ENCODE measurements at regions not wholly inside any gene's neighbourhood (a gene's known extent, or its start where the extent isn't known, plus 50 kb on each side); places are given as distances from the start of the nearest gene placed in this dataset.
"Not testable (repeated sequence)": the region's sequence is repeated elsewhere in the genome, so short reads cannot be mapped to it uniquely, and the experiment has no call there.

GRCh38 chr4:44978020-44978419 lies 251.7 kb upstream of the GNPDA2 start:
- DNase-seq (ENCODE audit: low spot score): no peak

DNA sequence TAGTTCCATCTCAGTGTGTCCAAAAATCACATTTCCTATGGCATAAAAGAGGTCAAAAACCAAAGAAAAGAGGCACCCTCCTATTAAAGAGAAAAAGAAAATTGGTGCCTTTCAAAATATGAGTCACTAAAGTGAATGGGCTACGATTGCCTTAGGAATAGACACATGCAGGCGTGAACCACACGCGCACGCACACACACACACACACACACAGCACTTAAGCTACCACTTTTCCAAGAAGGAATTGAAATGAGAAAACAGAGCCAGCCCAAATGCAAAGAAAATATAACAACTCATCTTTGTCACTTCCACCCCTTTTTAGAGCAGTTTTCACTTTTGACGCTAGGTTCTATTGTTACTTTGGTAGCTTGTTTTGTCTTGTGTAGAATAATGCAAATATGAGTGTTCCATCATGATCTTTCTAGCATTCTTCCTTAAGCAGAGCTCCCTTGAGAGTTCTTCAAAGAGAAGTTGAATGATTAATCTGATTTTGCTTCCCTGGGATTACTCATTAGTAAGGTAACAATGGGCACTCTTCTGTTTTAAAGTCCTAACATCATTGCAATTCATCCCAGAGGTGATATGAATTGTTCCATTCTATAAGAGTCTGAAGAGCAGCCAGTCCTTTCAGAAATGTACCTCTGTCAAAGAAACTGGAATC lies 239.2 kb upstream of the GNPDA2 start:
- no peak for DNase-seq (ENCODE audit: low spot score)

DNA sequence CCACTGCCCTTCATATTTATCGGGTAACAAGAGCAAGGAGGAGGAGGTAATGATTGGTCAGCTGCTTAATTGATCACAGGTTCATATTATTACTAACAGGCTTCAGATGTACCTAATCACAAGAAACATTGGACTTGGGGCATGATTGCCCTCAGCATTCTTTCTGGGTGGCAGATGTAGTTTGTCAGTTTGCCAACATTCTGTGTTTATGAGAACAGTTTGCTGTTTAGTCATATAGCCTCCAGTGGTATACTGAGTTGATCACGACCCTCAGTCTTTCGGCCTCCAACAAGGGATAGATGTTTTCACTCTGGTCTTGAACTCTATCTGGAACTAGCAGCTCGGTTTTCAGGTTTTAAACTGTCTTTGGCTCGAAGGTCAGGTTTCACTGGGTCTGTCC lies 237.7 kb upstream of the GNPDA2 start:
- not testable (repeated sequence) for DNase-seq (ENCODE audit: low spot score)

DNA sequence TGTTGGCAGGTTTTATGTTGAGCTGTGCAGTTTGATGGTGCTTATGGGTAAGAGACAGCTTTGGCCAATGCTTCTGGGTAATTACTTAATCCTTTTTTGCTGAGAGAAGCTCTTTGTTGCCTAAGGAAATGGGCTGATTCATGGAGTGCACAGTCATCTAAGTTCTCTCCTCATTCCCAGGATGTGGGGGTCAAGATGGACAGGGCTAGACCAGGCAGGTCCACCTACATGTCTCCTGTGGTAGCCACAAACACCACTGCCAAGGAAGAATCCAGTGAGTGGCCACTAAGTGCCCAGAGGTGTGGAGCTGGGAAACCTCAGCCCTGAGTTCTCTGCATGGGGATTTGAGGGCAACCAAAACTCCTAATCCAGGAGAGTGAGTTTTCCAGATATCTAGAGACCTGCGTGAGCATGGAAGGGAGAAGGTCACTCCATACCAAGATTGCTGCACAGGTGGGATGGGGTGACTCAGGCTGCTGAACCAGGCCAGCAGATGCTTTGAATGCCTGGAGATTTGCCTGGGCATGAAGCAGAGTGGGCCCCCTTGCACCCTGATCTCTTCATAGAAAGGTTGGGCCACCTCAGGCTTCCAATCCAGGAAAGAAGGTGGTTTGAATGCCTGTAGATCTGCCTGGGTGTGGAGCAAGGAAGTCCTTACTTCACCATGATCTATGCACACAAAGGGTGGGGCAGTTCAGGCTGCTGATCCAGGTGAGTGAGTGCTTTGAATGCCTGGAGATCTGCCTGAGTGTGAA lies 234.8 kb upstream of the GNPDA2 start:
- no peak for DNase-seq (ENCODE audit: low spot score)

DNA sequence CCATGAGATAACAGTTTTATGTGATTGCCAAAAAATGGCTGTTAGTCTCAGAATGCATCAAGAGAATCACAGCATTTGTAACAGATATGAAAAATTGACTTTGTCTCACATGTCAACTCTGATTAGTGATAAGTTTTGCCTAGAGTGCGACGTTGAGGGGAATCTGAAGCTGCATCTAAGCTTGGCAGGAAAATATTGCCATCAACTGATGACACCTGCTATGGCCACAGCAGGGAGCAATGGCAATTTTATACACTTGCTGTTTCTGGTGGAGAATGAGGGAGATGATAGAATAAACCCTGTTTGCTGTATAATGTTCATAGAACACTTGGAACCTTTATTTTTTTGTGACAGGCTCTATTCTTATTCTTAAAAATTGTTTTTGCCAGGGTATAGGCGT lies 205.4 kb upstream of the GNPDA2 start:
- no peak for DNase-seq (ENCODE audit: low spot score)

GRCh38 chr4:44928785-44929184 lies 202.4 kb upstream of the GNPDA2 start:
- no peak for DNase-seq (ENCODE audit: low spot score)

DNA sequence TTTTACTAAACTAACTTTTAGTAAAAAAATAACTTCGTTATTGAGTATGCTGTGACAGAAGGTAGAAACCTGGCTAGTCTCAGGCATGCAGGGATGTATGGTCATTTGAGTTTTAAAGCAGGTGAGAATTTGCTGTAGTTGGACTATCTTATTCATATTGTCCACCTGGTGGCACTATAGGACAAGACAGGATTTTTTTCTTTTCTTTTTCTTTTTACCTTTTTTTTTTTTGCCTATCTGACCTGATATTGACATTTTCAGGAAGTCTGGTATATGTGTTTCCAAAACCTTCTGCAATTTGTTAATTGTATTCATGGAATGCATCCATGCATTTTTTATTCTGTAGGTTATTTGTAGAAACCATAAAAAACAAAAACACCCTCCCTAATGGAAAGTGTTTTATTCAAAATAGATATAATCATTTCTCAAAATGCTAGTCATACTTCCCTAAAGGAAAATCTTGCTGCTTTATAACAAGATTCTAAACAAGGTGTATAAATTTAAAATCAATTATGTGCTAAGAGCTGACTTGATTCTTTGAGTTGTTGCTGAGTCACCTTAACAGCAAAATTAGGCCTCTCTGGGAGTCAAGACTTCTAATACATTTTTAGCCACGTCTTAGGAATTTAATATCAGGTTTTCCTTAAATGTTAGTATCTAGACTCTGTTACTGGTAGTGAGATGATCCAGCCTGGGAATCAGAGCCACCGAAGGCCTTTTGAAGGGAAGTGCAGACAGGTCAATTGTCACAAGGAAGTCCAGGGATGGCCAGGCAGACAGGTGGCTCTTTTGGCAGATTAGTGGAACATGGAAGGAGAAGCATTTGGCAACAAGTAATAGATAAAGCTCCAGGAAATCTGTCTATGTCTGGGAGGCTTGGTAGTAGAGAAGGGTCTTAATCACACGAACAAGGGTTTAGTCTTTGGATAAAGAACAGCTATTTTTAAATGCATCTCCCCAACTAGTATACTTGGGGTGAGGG lies 201.3 kb upstream of the GNPDA2 start:
- no peak for DNase-seq (ENCODE audit: low spot score)

DNA sequence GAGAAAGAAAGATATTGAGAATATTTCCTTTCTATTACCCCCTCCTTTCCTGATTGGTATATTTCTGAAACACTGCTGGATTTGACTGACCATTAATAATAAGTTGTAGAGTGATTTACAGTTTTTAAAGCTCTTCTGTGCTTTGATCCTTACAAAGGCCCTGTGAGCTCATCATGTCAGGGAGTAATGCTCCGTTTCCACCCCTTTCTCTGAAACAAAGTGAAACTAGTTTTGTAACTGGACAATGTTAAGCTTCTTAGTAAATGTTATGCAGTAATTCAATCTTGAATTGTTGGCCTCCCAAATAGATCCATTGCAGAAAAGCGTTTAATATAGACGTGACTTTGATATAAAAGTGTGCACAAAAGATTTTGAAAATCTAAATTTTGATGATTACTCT lies 190.1 kb upstream of the GNPDA2 start:
- DNase-seq (ENCODE audit: low spot score): peak; percentile 31

DNA sequence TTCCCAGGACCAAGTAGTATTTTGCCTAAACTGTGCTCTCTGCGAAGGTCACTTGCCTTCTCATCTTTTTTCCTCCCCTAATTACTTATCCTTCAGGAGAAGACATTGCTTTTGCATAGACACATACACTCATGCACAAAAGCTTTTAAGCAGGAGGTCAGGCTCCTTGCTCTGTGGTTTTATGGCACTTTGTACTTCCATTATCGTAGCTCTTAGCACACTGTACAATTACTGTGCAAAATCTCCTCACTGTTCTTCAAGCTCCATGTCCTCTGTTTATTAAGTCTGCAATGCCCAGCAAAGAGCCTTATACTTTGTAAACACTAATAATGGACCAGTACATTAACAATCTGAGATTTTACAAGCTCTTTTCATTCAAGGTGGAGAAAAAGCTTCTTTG lies 188.4 kb upstream of the GNPDA2 start:
- DNase-seq (ENCODE audit: low spot score): no peak

GRCh38 chr4:44914223-44914622 lies 187.9 kb upstream of the GNPDA2 start:
- DNase-seq (ENCODE audit: low spot score): no peak

- peak; percentile 38 for DNase-seq (ENCODE audit: low spot score)
Observed at GRCh38 chr4:44912980-44913379, 186.6 kb upstream of the GNPDA2 start.

GRCh38 chr4:44908565-44908964 lies 182.2 kb upstream of the GNPDA2 start:
- no peak for DNase-seq (ENCODE audit: low spot score)

GRCh38 chr4:44872246-44872645 lies 145.9 kb upstream of the GNPDA2 start:
- DNase-seq (ENCODE audit: low spot score): no peak

- no peak for DNase-seq (ENCODE audit: low spot score)
Observed at GRCh38 chr4:44871133-44871532, 144.8 kb upstream of the GNPDA2 start.

DNA sequence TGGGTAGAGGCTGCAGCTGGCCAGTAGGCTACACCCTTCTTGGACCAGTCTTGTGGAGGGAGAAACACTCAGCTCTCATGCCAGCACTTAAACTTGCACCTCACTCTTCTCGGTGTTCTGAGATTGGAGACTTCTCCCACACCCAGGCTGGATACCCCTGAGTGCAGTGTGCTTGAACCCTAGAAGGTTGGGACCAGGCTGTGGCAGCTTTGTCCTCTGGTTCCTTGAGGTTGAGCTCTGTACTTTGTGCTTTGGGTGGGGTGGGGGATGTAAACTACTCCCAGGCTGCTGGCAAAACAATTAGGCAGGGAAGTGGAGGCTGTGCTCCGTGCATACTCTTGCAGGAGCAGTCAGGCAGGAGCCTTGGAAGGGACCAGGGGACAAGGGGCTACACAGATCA lies 143.6 kb upstream of the GNPDA2 start:
- DNase-seq (ENCODE audit: low spot score): no peak

GRCh38 chr4:44869222-44869882 lies 143.0 kb upstream of the GNPDA2 start:
- no peak for DNase-seq (ENCODE audit: low spot score)

GRCh38 chr4:44861756-44862155 lies 135.4 kb upstream of the GNPDA2 start:
- DNase-seq (ENCODE audit: low spot score): no peak

DNA sequence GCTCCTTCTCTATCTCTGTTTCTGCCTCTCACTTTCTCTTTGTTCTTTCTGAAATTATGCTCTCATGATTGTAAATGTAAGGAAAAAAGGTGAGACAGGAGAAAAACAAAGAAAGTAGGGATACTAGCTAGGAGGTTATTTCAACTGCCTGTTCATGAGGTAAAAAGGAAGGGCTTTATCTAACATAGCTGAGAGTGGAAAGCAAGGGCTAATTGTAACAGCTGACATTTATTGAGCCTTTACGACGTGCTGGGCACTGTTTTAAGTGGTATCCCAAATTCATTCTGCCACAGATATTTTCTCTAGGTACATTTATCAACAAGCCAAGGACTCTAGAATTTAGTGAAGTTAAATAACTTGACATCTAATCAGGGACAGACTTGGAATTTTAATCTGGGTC lies 133.1 kb upstream of the GNPDA2 start:
- DNase-seq (ENCODE audit: low spot score): no peak

- DNase-seq (ENCODE audit: low spot score): no peak
Observed at GRCh38 chr4:44848466-44848865, 122.1 kb upstream of the GNPDA2 start.

GRCh38 chr4:44845993-44846392 lies 119.6 kb upstream of the GNPDA2 start:
- DNase-seq (ENCODE audit: low spot score): no peak

DNA sequence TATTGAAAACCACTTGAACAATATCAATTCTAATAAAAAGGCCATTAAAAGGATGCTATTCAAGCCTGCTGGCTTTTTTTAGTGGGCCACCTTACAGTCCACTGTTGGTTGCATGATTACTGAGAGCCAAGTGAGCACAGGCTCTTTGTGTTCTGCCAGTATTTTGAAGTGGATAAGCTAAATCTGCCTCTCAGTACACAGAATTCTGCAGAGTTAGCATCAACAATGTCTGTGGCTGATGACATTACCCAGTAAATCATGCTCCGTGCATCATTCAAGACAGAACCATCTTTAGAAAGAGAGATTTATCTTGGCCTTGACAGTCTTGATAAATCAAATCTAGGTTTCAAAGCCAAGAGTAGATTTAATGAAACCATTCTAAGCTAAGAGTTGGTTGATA lies 119.0 kb upstream of the GNPDA2 start:
- DNase-seq (ENCODE audit: low spot score): no peak

- no peak for DNase-seq (ENCODE audit: low spot score)
Observed at GRCh38 chr4:44842531-44842930, 116.2 kb upstream of the GNPDA2 start.

Measured in globus pallidus (tissue), 1 donor.